ENCODE measurements at regions not wholly inside any gene's neighbourhood (a gene's known extent, or its start where the extent isn't known, plus 50 kb on each side); places are given as distances from the start of the nearest gene placed in this dataset.
"Not testable (repeated sequence)": the region's sequence is repeated elsewhere in the genome, so short reads cannot be mapped to it uniquely, and the experiment has no call there.

DNA sequence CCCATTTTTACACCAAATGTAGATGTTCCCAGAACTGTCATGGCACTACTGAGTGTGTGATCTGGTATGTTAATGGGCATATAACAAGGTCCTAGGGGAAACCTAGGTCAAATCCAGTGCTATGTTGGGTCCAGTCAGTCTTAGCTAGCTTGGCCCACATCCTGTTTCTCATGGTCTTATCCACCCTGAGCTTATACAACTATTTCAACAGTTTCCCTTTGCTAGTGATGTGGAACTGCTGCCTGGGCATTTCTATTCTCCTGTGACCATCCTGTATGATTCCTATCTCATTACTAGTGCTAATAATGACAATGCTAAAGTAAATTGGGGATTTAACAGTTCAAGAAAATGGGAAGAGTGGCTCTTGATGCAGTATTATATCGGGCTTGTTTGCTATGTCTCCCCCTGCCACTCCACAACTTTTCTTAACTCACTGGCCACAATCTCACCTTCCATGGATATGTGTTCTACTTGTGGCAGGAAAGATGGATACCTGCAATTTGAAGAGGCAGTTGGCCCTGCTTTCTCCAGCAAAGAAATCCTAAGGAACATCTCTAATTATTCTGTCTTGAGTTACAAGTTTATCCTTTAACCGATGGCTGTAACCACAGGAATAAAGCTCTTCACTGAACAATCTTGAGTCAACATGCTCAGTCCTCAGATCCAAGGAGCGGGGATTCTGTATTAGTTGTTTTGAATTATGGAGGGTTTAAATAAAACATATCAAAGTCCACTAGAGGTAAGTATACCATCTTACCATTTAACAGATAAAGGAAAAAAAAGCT lies 707.8 kb downstream of the XPNPEP1 start:
- in situ Hi-C loops (cut with HindIII; ENCODE audit: low sequenced_read_pairs) = no loop called here

GRCh38 chr10:109214891-109215290 lies 708.4 kb downstream of the XPNPEP1 start:
- in situ Hi-C loops (cut with HindIII; ENCODE audit: low sequenced_read_pairs) = not testable (repeated sequence)

DNA sequence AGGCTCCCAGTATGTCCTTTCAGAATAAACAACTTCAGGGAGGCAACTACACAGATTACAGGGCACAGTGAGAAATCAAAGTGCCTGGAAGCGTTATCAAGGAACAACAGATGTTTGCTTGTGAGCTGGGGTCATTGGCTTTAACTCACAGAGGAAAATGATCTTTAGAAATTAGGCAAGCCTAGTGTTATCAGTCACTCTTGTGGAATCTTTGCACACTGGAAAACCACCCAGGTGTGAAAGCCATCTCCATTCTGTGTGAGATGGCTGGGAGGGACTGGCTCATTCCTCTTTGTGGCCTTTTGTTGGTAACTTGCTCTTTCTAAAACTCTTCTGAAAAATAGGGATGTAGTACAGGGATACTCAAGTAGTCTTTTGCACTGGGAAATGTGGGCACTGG lies 716.0 kb downstream of the XPNPEP1 start:
- in situ Hi-C loops (cut with HindIII; ENCODE audit: low sequenced_read_pairs) = no loop called here

DNA sequence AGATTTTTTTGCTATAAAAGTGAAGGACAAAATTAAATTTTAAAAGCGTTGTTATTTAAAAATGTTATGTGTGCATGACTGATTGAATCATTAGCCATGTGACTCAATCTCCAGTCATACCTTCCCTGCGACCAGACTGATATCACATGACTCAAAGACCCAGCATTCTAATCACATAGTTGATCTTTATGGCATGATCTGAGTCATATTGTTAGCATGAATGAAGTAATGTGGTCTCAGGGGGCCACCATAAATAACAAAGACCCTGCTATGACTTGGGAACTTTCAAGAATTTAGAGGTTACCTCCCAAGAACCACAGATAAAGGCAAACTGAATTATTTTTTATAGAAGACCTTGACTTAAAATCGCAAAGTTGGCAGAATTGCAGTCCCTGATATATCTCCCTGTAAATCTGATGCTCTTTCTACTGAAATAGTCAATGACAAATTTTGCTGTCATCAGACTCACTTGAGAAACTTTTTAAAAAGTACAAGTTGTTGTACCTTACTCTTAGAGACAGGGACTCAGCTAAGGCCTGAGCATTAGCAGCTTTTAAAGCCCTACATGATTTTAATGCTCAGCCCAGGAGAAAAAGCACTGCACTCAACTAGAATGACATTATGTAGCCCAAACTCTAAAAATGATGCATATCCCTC lies 717.3 kb downstream of the XPNPEP1 start:
- in situ Hi-C loops (cut with HindIII; ENCODE audit: low sequenced_read_pairs) = no loop called here

DNA sequence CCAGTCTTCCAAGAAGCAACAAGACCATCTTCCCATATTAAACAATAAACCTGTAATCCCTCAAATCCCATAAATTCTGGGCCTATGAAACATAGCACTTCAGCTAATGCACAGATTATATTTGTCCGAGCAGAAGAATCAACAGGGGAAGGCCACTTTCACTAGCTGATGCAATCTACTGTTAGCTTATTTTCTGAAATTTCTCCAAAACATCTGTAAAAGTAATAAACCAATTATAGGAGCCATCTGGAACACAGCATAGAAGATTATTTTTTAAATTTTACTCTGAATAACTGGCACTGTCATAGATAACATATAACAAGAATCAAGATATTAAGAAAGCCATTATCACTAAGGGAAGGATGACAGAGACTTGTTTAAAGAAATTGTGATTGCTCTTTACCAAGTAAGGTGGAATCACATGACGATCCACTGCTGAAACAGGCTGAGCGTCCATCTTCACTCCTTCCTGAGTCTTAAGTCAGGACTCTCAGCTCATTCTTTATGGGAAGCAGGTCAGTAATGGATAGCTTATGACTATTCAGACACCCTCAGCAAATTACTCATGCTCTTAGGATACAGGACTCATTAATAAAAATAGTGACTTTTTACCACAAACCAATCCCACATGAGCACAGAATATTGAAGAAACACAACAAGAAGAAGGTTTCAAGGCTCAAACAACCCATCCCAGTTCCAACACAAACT lies 719.5 kb downstream of the XPNPEP1 start:
- in situ Hi-C loops (cut with HindIII; ENCODE audit: low sequenced_read_pairs) = no loop called here

GRCh38 chr10:109202111-109202510 lies 721.2 kb downstream of the XPNPEP1 start:
- in situ Hi-C loops (cut with HindIII; ENCODE audit: low sequenced_read_pairs) = no loop called here

GRCh38 chr10:109200646-109201045 lies 722.7 kb downstream of the XPNPEP1 start:
- in situ Hi-C loops (cut with HindIII; ENCODE audit: low sequenced_read_pairs) = no loop called here

- in situ Hi-C loops (cut with HindIII; ENCODE audit: low sequenced_read_pairs) = no loop called here
Observed at GRCh38 chr10:109191823-109192222, 731.5 kb downstream of the XPNPEP1 start.

GRCh38 chr10:109191341-109191740 lies 732.0 kb downstream of the XPNPEP1 start:
- in situ Hi-C loops (cut with HindIII; ENCODE audit: low sequenced_read_pairs) = no loop called here

DNA sequence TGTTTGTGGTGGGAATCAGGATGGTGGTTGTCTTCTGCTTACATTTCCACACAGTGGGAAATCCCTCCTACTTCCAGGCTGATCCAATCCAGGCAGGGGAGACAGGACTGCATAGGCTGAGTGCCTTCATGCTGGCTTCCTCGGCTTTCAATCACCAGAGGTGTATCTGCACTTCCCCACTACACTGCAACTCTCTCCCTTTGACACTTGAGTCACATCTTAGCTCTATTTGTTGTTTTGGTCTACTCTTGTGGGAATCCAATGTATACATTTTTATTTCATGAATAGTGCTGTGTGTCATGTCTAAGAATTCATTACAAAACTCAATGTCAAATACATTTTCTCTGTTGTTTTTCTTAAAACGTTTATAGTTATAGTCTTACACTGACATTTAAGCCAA lies 735.6 kb downstream of the XPNPEP1 start:
- in situ Hi-C loops (cut with HindIII; ENCODE audit: low sequenced_read_pairs) = no loop called here

- in situ Hi-C loops (cut with HindIII; ENCODE audit: low sequenced_read_pairs) = no loop called here
Observed at GRCh38 chr10:109183366-109183765, 739.9 kb downstream of the XPNPEP1 start.

- in situ Hi-C loops (cut with HindIII; ENCODE audit: low sequenced_read_pairs) = no loop called here
Observed at GRCh38 chr10:109178591-109178990, 744.7 kb downstream of the XPNPEP1 start.

- in situ Hi-C loops (cut with HindIII; ENCODE audit: low sequenced_read_pairs) = no loop called here
Observed at GRCh38 chr10:109174526-109174925, 748.8 kb downstream of the XPNPEP1 start.

DNA sequence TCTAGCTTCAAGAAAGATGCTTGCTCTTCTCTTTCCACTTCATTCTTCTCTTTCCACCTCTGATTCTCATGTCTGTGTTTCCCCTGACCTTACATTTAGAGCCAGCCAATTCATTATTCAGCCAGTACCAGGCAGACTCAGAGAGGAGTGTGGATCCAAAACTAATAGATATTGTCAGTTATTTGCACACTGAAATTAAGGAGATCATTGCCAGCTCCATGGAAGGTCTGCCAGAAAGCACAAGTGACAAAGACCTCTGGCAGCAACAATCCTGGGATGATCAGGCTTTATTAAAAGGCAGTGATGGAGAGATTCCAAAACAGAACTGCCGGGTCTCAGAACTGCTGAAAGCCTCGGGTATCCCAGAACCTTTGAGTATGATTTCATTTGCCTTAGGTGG lies 749.4 kb downstream of the XPNPEP1 start:
- in situ Hi-C loops (cut with HindIII; ENCODE audit: low sequenced_read_pairs) = no loop called here

- in situ Hi-C loops (cut with HindIII; ENCODE audit: low sequenced_read_pairs) = no loop called here
Observed at GRCh38 chr10:109173121-109173520, 750.2 kb downstream of the XPNPEP1 start.

GRCh38 chr10:109166935-109167334 lies 756.4 kb downstream of the XPNPEP1 start:
- in situ Hi-C loops (cut with HindIII; ENCODE audit: low sequenced_read_pairs) = no loop called here

DNA sequence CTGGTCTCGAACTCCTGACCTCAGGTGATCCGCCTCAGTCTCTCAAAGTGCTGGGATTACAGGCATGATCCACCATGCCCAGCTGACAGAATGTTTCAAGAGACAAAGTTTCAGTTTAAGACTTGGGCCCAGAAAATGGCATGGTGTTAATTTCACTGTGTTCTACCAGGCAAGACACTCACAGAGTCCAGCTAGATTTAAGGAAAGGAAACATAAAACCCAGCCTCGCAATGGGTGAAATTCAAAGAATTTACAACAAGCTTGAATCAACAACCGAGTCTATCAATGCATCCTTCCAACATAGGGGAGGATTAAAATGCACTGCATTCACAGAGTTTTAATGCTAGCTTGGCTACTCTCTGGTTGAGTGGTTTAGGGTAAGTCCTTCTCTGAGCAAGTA lies 764.0 kb downstream of the XPNPEP1 start:
- in situ Hi-C loops (cut with HindIII; ENCODE audit: low sequenced_read_pairs) = no loop called here

DNA sequence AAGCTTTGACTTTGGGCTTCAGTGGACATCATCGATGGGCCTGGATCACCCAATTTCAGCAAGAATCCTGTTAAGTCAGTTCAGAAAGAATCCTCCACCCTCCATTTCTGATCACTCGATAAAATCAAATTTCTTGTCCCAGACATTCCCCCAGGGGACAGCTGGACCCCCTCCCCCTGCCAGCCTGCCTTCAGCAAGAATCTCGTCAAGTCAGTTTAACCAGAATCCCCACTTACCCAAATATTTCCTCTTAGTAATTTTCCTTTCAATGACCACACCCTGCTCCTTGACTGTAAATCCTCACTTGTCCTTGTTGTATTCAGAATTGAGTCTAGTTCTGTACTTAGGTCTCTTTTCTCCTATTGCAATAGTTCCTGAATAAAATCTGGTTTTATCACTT lies 766.9 kb downstream of the XPNPEP1 start:
- in situ Hi-C loops (cut with HindIII; ENCODE audit: low sequenced_read_pairs) = no loop called here

GRCh38 chr10:109149666-109150350 lies 773.5 kb downstream of the XPNPEP1 start:
- in situ Hi-C loops (cut with HindIII; ENCODE audit: low sequenced_read_pairs) = no loop called here

GRCh38 chr10:109127363-109127762 lies 795.9 kb downstream of the XPNPEP1 start:
- in situ Hi-C loops (cut with HindIII; ENCODE audit: low sequenced_read_pairs) = no loop called here

DNA sequence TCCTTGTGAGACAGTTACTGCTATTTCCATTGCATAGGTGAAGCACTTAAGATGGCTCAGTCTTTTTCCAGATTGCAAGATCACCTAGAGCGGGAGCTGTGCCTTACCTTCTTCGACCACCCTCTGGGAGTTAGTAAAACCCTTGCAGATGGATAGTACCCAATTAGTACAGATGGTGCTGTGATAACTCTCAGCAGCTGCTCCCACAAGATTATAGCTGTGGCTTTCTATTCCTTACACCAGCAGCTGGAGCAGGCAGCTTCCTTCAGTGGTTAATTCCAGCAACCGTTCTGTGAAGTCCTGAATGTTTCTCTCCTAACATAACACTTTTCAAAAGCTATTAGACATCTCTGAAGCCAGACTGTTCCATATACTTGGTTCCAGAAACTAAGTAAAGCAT lies 796.8 kb downstream of the XPNPEP1 start:
- in situ Hi-C loops (cut with HindIII; ENCODE audit: low sequenced_read_pairs) = no loop called here

Measured in DLD1 (cell line).